ENCODE measurements at regions not wholly inside any gene's neighbourhood (a gene's known extent, or its start where the extent isn't known, plus 50 kb on each side); places are given as distances from the start of the nearest gene placed in this dataset.

DNA sequence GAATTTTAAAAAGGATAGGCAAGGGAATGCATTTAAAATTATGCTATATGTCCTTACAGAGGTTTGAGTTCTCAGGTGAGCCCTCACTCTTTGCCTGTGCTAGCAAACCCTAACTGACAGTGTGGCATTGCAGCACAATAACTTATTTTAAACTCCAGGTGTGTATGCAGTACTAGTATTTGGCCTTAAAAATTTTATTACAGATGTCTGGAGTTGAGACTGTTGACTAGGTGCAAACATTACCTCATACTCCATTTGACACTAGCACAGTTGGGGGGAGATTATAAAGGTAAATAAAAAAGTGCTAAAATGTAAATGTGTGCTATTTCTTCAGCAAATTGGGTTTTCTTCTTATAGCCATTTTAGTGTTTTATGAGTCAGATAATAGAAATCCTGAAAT lies 407.7 kb downstream of the SH3GL2 start:
- no peak for DNase-seq (ENCODE audit: low read depth)
- no peak overlapping the region for H3K4me3 ChIP-seq (ENCODE audit: low read depth, low read length)
- TF ChIP-seq CTCF (IDR thresholded peaks at IDR 0.05; ENCODE audit: insufficient read depth, low read depth, low read length, missing control alignments) = no peak

DNA sequence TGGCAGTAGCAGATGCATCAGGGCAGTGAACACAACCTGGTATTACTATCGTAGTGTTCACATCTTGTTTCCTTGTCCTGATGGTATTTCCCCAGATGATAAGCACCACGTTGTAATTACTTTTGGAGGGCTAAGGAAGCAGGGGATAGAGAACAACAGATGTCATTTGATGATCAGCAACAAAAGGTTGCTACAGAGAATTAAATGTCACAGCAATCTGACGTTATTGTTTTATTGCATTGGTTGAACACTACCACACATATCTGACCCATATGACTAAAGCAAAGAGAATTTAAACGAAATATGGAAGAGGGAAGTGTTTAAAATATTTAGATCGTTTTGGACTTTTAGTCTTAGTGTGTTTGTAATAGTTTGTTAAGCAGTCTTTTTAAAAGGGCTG lies 408.3 kb downstream of the SH3GL2 start:
- no peak overlapping the region for H3K4me3 ChIP-seq (ENCODE audit: low read depth, low read length)
- no peak for TF ChIP-seq CTCF (IDR thresholded peaks at IDR 0.05; ENCODE audit: insufficient read depth, low read depth, low read length, missing control alignments)
- no peak for DNase-seq (ENCODE audit: low read depth)

DNA sequence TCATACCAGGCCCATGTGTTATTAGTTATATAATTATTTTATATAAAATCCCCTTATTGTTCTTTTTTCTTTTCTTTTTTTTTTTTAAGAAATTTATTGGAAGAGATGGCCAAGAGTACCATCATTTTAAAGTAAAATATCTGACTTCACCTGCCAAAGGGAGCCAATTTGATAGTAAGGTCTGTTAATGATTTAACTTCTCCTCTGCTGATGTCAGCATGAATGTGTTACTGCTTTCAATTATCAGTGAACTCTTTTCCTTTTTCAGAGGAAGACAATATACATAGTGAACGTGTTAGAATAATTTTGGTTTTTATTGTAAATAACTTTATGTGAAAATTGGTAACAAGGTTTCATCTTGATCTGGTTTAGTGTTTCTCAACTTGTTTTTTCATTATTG lies 409.6 kb downstream of the SH3GL2 start:
- TF ChIP-seq CTCF (IDR thresholded peaks at IDR 0.05; ENCODE audit: insufficient read depth, low read depth, low read length, missing control alignments) = no peak
- H3K4me3 ChIP-seq (ENCODE audit: low read depth, low read length) = no peak overlapping the region
- no peak for DNase-seq (ENCODE audit: low read depth)

DNA sequence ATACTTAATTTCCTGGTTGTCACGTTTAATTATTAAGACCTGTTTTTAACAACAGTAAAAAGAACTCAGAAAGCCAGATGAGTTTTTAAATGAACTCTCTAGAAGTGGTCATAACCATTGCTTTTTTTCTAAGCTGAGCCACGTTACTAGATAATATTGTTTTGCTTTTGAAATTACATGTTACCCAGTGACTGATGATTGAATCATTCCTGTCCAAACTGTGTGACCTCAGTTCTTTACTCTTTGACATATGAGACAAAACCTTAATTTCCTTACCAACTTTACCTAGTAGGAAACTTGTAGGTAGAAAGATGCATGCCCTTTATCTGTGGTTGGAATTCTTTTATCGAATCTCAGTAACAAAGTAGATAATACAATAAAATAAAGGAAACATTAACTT lies 411.7 kb downstream of the SH3GL2 start:
- TF ChIP-seq CTCF (IDR thresholded peaks at IDR 0.05; ENCODE audit: insufficient read depth, low read depth, low read length, missing control alignments) = no peak
- no peak for DNase-seq (ENCODE audit: low read depth)
- no peak overlapping the region for H3K4me3 ChIP-seq (ENCODE audit: low read depth, low read length)

- TF ChIP-seq CTCF (IDR thresholded peaks at IDR 0.05; ENCODE audit: insufficient read depth, low read depth, low read length, missing control alignments) = no peak
- no peak overlapping the region for H3K4me3 ChIP-seq (ENCODE audit: low read depth, low read length)
- DNase-seq (ENCODE audit: low read depth) = no peak
These were observed 414.2 kb downstream of the SH3GL2 start for GRCh38 chr9:17993024-17993423.

DNA sequence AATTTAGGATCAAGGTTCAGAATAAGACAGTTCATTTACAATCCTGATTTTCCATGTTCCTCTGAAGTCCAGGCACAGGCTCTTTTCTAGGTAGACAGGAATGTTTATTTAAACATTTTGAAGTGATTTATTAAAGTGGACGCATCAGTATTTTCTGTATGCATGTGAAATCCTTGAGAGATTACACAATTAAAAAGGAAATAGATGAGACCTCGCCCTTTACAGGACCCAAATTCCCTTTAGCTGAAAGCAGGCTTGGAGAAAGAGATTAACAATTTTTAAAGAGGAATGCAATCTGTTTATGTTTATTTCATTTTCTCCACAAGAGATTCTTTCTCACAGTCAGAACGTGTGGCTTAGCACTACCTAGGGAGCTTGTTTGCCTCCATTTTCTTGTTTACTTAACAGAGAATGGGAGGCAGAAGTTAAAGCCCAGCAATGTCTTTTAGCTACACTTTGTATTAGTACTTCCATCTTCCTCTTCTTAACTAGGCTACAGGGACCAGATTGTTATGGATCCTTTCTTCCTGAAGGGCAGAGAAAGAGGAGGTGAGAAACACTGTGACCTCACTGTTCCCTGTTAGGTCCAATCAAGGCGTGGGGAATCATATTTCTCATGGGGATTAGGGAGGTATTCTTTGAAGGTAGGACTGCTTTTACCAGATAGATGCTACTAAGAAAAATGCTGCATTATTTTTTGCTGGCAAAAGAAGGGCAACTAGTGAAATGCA lies 416.0 kb downstream of the SH3GL2 start:
- no peak for TF ChIP-seq CTCF (IDR thresholded peaks at IDR 0.05; ENCODE audit: insufficient read depth, low read depth, low read length, missing control alignments)
- DNase-seq (ENCODE audit: low read depth) = no peak
- no peak overlapping the region for H3K4me3 ChIP-seq (ENCODE audit: low read depth, low read length)

DNA sequence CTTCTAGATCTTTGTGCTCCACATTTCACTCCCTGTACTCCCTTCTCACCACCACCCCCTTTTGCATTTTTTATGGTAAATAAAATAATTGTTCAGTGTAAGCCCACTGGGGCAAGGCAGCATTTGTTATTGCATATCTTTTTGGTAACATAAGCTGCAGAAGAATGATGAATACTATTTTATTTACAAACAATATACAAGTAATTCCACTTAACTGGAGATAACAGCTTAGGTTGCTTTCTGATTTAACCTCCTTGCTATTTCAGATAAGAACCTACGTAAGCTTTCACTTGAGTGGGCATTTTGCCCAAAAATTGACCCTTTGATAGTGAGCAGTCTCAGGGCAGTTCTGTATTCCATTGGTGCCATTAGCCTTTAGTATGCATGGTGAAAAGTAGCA lies 417.9 kb downstream of the SH3GL2 start:
- H3K4me3 ChIP-seq (ENCODE audit: low read depth, low read length) = no peak overlapping the region
- no peak for TF ChIP-seq CTCF (IDR thresholded peaks at IDR 0.05; ENCODE audit: insufficient read depth, low read depth, low read length, missing control alignments)
- DNase-seq (ENCODE audit: low read depth) = no peak
